ENCODE measurements at regions not wholly inside any gene's neighbourhood (a gene's known extent, or its start where the extent isn't known, plus 50 kb on each side); places are given as distances from the start of the nearest gene placed in this dataset.
"Not testable (repeated sequence)": the region's sequence is repeated elsewhere in the genome, so short reads cannot be mapped to it uniquely, and the experiment has no call there.

DNA sequence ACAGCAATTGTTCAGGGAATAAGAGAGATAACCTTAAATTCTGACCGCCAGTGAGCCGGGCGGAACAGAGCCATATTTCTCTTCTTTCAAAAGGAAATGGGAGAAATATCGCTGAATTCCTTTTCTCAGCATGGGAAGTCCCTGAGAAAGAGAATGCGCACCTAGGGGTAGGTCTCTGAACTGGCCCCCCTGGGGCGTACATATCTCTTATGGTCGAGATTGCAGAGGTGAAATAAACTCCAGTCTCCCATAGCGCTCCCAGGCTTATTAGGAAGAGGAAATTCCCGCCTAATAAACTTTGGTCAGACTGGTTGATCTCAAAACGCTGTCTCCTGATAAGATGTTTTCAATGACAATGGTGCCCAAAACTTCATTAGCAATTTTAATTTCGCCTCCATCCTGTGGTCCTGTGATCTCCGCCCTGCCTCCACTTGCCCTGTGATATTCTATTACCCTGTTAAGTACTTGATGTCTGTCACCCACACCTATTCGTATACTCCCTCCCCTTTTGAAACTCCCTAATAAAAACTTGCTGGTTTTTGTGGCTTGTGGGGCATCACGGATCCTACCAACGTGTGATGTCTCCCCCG is 195.8 kb upstream of the HMCN1 start:
- DNase-seq, result not testable (repeated sequence)

DNA sequence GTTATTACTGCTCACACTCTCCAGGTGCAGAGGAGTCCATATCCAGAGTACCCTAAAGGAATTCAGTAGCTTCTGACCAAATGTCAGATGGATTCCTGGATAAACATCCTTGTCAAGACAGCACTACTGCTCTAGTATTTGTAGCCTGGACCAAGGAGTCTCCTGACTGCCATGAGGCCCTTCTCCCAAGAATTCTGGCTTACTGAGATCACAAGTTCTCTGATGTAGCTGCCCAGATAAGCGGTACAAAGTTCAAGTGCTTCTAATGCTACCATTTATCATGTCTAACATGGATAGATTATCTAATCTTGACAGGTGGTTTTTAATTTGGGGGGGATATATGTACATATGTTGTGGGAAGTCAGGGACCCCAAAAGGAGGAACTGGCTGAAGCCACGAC is 196.6 kb upstream of the HMCN1 start:
- DNase-seq, result no peak

- DNase-seq, result no peak
Measured at GRCh38 chr1:185536165-185536920, 197.8 kb upstream of the HMCN1 start.

- DNase-seq, result no peak
Measured at GRCh38 chr1:185535621-185536020, 198.6 kb upstream of the HMCN1 start.

- peak; percentile 91 for DNase-seq
Measured at GRCh38 chr1:185534801-185535200, 199.4 kb upstream of the HMCN1 start.

GRCh38 chr1:185533596-185533995 is 200.6 kb upstream of the HMCN1 start:
- no peak for DNase-seq

DNA sequence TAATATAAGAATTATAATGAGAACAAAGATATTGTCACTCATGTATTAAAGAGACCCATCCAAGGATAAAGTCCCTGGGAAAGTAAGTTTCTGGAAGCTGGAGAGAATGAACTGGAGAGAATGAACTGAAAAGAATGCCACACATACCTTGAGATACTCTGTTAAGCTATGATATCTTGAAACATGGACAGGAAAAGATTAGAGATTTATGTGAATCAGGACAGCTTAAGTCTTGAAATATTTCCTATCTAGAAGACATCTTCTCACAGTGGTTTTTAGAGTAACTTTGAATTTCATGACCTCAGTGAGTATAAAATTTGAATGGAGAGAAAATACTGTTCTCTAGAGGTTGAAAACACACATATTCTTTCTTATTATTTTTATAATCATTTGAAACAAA is 201.3 kb upstream of the HMCN1 start:
- no peak for DNase-seq

- DNase-seq, result no peak
Measured at GRCh38 chr1:185531838-185532237, 202.4 kb upstream of the HMCN1 start.

- no peak for DNase-seq
Measured at GRCh38 chr1:185530215-185530614, 204.0 kb upstream of the HMCN1 start.

- no peak for DNase-seq
Measured at GRCh38 chr1:185529673-185530072, 204.5 kb upstream of the HMCN1 start.

DNA sequence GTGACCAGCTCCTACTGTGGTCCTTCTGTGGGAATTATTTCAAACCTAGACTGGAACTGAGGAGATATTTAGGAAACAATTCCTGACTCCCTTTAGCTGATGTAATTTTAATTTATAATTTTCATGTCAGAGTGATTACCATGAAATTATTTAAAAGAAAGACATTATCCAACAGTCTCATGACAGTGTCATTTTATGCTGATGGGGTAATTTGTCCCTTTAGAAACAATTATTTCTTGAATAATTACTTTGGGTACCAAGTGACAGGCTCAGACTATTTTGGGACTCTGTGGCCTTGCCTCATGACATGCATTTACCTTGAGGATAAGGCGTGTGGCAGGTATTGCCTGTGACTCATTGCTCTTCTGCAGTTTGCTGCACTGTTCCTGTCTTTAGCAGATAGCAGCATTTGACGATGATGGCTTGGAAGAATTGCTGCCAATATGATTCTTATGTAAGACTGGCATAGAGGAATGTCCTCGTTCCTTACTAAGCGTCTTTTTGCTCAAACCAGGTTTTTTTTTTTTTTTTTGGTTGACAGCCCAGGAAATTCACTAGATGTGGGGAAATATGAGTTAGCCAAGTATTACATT is 206.0 kb upstream of the HMCN1 start:
- no peak for DNase-seq

DNA sequence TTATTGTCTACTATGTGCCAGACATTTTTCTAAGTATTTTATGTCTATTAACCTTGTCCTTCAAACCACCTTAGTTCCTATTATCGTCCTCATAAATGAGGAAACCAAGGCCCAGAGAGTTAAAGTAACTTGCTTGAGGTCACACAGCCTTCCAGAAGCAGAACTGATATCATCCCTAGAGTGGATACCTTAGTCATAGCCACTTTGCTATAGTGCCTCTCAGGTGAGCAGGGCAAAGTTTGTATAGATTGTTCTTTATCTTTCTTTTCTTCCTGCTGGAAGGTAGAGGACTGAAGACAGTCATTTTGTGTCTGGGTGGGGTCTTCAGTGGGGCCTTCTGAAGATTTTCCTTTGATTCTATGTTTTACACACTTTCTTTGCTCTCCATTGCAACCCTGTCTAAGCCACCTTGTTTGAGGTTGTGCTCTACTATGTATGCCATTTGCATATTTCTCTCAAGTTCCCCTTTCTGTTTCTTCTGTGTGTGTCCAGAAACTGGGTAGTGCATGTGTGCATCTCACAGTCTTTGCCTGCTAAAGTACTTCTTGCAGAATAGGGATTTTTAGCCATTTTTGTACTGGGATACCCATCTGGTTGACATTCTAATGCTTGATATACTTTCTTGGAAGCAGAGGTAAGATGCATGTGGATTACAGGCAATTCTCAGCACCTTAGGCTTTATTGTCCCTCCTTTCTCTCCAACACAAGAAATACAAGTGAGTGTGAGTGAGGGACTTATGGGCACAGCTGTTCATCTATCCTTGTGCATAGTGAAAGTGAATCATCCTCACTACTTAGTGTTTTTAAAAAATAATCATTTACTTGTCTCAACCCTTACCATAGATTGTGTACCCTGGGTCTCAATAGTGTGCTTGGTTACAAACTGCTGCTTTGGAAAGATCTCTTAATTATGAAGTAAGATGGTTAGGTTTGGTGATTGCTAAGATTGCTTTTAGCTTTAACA is 207.6 kb upstream of the HMCN1 start:
- no peak for DNase-seq

- no peak for DNase-seq
Measured at GRCh38 chr1:185520188-185520920, 203.3 kb upstream of the IVNS1ABP start.

GRCh38 chr1:185517808-185518419 is 200.9 kb upstream of the IVNS1ABP start:
- DNase-seq, result no peak

DNA sequence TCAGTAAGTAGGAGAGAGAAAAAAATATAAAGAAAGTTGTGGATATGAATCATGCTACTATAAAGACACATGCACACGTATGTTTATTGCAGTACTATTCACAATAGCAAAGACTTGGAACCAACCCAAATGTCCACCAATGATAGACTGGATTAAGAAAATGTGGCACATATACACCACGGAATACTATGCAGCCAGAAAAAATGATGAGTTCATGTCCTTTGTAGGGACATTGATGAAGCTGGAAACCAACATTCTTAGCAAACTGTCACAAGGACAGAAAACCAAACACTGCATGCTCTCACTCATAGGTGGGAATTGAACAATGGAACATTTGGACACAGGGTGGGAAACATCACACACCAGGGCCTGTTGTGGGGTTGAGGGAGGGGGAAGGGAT is 200.3 kb upstream of the IVNS1ABP start:
- DNase-seq, result not testable (repeated sequence)

DNA sequence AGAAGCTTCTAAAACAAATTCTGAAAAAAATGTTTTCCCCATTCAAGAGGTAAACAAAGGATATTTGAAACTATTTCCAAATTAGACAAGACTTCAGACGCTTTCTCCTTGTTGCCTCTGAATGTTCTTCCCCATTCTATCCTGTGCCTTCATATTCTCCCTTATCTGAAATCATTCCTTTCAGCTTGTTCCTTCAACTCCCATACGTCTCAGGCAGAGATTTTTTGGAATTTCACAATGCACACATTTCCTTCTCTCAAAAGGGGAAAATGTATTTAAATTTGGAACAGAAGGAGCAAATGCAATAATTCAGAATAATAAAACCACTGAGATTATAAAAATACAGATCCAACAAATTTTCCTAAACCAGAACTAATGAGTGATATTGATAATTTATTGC is 198.7 kb upstream of the IVNS1ABP start:
- DNase-seq, result no peak

- no peak for DNase-seq
Measured at GRCh38 chr1:185514311-185514710, 197.3 kb upstream of the IVNS1ABP start.

GRCh38 chr1:185512442-185512841 is 195.4 kb upstream of the IVNS1ABP start:
- no peak for DNase-seq

DNA sequence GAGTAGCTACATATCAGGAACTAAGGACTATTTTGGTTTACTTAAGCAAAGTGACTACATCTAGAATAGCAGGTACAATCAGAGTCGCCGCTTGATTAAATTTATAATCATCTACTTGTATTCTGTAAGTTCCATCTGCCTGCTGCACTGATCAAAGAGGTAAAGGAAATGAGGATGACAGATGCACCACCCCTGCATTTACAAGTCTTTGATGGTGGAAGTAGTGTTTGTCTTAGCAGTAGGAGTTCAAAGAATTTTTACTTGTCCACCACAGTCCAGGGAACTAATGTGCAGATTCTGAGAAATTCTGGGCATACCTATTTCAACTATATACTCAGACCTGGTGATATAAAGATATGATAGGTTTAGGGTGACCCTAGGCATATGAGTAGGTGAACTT is 184.1 kb upstream of the IVNS1ABP start:
- no peak for DNase-seq

DNA sequence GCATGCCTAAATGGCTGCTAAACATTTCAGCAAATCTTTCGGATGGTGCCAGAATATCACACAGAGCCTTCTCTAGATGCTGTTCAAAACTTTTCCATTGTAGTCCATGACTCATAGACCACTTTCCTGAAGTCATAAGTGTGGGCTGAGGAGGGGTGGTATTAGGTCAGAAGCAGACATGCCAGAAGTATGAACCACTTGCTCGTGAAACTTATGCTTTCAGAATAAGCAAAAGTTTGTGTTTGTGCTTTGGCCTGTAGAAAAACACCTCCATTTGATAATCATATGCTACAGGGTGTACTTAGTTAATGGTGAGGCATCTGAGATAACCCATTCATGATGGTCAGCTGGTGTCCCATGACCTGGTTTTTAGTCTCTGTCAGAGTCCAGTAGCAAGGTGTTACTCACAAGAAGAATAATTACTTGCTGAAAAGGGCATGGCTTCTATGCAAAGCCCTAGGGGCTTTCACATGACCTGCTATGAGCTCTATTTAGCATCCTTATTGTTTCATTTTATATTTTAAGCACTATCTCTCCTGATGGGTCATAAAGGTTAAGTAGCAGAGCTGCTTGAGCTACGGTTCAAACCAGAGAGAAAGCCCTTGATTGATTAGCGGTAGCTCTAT is 183.1 kb upstream of the IVNS1ABP start:
- no peak for DNase-seq

DNA sequence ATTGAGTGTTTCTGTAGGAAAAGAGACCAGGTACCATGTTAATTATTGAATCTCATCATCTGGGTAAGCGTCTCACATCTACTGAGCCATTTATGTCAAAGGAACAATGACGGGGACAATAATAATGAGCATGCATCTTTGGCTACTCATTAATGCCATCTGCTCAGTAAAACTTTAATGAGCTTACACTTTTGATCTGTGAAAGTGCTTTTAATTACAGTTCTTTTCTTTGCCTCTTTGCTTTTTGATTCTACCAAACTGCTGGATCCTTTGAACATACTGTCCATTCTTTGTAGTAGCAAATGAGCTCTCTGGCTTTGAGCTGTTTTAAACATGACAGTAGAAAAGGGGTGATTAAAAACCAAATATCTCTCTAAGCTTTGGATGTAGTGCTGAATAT is 181.2 kb upstream of the IVNS1ABP start:
- no peak for DNase-seq

- DNase-seq, result no peak
Measured at GRCh38 chr1:185497177-185497576, 180.1 kb upstream of the IVNS1ABP start.

Data from NCI-H1092 (cell line).